CD4-positive, alpha-beta T cell treated with Interleukin-4 for 4 hours (primary cell): ENCODE measurements at regions not wholly inside any gene's neighbourhood (a gene's known extent, or its start where the extent isn't known, plus 50 kb on each side); places are given as distances from the start of the nearest gene placed in this dataset.
"Not testable (repeated sequence)": the region's sequence is repeated elsewhere in the genome, so short reads cannot be mapped to it uniquely, and the experiment has no call there.

Experiments used
- DNase-seq: peaks from one replicate; pipeline ENCODE4 v3.0.0-alpha.2; 2020

- not testable (repeated sequence) for DNase-seq
Observed at GRCh38 chr2:109047569-109047968, 58.5 kb upstream of the EDAR start.

GRCh38 chr2:109046925-109047508 lies 58.0 kb upstream of the EDAR start:
- DNase-seq: no peak

GRCh38 chr2:109045505-109045904 lies 56.5 kb upstream of the EDAR start:
- DNase-seq: no peak

- DNase-seq: no peak
Observed at GRCh38 chr2:109038992-109039391, 50.0 kb upstream of the EDAR start.
